CD4-positive, alpha-beta memory T cell (primary cell): ENCODE measurements at regions not wholly inside any gene's neighbourhood (a gene's known extent, or its start where the extent isn't known, plus 50 kb on each side); places are given as distances from the start of the nearest gene placed in this dataset.

Source experiments
- CTCF ChIA-PET: fragments of 350-600 bp; sonication (Branson Sonifier 250); formaldehyde crosslinking; loops from one replicate; lab custom pipeline; 2021; ENCODE audit warnings: inconsistent platforms; ENCODE audit not compliant: partially characterized antibody; lab: Charles Lee
- POLR2A ChIA-PET: fragments of 350-600 bp; sonication (Branson Sonifier 250); formaldehyde crosslinking; loops from one replicate; lab custom pipeline; 2021; ENCODE audit not compliant: partially characterized antibody; lab: Charles Lee
- DNase-seq, 5 donors: peaks; one replicate each; pipeline versions ENCODE4 v3.0.0 to v3.0.0-alpha.2; 2020 to 2022; ENCODE audit warnings: mixed read lengths in 1 of 5
- H3K27ac ChIP-seq: one replicate; pipeline ENCODE4 v1.7.0; 2013; ENCODE audit warnings: low read depth, low read length
- H3K27me3 ChIP-seq: 2 replicates; pipeline ENCODE4 v1.7.0; 2013; ENCODE audit warnings: mild to moderate bottlenecking, low read length, moderate library complexity; ENCODE audit not compliant: insufficient read depth
- H3K36me3 ChIP-seq: 2 replicates; pipeline ENCODE4 v1.7.0; 2013; ENCODE audit warnings: mild to moderate bottlenecking, low read length, moderate library complexity; ENCODE audit not compliant: insufficient read depth
- H3K4me1 ChIP-seq: 2 replicates; pipeline ENCODE4 v1.7.0; 2013; ENCODE audit warnings: mild to moderate bottlenecking, low read length, moderate library complexity; ENCODE audit not compliant: insufficient read depth
- H3K4me3 ChIP-seq, 2 donors: one replicate each; pipeline ENCODE4 v1.7.0; 2013; ENCODE audit warnings: low read length in 2 of 2, mild to moderate bottlenecking in 1 of 2
- H3K9me3 ChIP-seq, 2 donors: one replicate each; pipeline ENCODE4 v1.7.0; 2013; ENCODE audit warnings: low read length in 2 of 2, control low read depth in 1 of 2; ENCODE audit not compliant: control insufficient read depth in 1 of 2
- H3K27ac Mint-ChIP-seq, 7 donors: one replicate each; pipeline ENCODE4 v1.8.0; 2020 to 2021; ENCODE audit warnings: mixed read lengths in 7 of 7, mild to moderate bottlenecking in 6 of 7, inconsistent platforms in 3 of 7, moderate library complexity in 3 of 7
- H3K27me3 Mint-ChIP-seq, 2 donors: one replicate each; pipeline ENCODE4 v1.8.0; 2020 to 2021; ENCODE audit warnings: mixed read lengths in 2 of 2
- H3K36me3 Mint-ChIP-seq, 2 donors: one replicate each; pipeline ENCODE4 v1.8.0; 2020 to 2021; ENCODE audit warnings: mixed read lengths in 2 of 2, inconsistent platforms in 1 of 2, mild to moderate bottlenecking in 1 of 2
- H3K4me1 Mint-ChIP-seq, 4 donors: one replicate each; pipeline ENCODE4 v1.8.0; 2020 to 2021; ENCODE audit warnings: mixed read lengths in 4 of 4, mild to moderate bottlenecking in 1 of 4
- H3K4me3 Mint-ChIP-seq, 8 donors: one replicate each; pipeline ENCODE4 v1.8.0; 2020 to 2021; ENCODE audit warnings: mixed read lengths in 8 of 8, mild to moderate bottlenecking in 7 of 8, moderate library complexity in 6 of 8, inconsistent platforms in 3 of 8
- H3K9me3 Mint-ChIP-seq, 8 donors: one replicate each; pipeline ENCODE4 v1.8.0; 2020 to 2021; ENCODE audit warnings: mixed read lengths in 8 of 8, mild to moderate bottlenecking in 5 of 8, inconsistent platforms in 3 of 8, moderate library complexity in 1 of 8
- intact Hi-C: fragments of 100-400 bp; cut with micrococcal nuclease; formaldehyde crosslinking; loops from one replicate; pipeline ENCODE4 v1.15.1; 2023

DNA sequence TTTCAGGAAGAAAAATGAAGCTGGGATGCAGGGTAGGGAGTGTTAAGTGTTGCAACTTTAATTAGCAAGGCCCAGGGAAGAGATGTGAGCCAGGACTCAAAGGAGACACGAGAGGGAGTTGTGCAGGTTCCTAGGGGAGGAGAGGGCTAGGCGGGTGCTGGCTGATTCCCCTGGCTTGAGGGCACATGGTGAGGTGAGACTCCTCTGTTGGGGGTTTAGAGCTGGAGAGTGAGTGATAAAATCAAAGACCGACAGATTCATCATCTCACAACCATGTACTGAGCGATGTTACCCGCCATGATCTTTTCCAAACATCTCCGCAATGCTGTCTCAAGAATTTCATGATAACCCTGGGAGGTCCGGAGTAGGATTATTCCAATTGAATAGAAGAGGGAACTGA, 161.8 kb upstream of the CSF3R start:
- Histone ChIP-seq H3K36me3 (no peaks in the 10 kb centered on the region), H3K27me3 (peaks cover 2% of the 10 kb centered on the region), H3K27ac (no peak overlapping the region), H3K4me3 (no peak overlapping the region), H3K4me1 (no peaks in the 10 kb centered on the region), H3K9me3 (no peaks in the 10 kb centered on the region)
- no peak overlapping the region for H3K4me3 Mint-ChIP-seq
- H3K4me1 Mint-ChIP-seq: no peaks in the 10 kb centered on the region
- no peaks in the 10 kb centered on the region for H3K36me3 Mint-ChIP-seq
- ChIA-PET POLR2A (no interaction called here), CTCF (no interaction called here)
- intact Hi-C loops: no loop called here
- no peak overlapping the region for H3K27ac Mint-ChIP-seq
- peaks cover 0 to 1% (median 0%) of the 10 kb centered on the region in 8 donors for H3K9me3 Mint-ChIP-seq
- H3K27me3 Mint-ChIP-seq: peaks cover 11 to 18% of the 10 kb centered on the region in 2 donors
- DNase-seq: no peak

DNA sequence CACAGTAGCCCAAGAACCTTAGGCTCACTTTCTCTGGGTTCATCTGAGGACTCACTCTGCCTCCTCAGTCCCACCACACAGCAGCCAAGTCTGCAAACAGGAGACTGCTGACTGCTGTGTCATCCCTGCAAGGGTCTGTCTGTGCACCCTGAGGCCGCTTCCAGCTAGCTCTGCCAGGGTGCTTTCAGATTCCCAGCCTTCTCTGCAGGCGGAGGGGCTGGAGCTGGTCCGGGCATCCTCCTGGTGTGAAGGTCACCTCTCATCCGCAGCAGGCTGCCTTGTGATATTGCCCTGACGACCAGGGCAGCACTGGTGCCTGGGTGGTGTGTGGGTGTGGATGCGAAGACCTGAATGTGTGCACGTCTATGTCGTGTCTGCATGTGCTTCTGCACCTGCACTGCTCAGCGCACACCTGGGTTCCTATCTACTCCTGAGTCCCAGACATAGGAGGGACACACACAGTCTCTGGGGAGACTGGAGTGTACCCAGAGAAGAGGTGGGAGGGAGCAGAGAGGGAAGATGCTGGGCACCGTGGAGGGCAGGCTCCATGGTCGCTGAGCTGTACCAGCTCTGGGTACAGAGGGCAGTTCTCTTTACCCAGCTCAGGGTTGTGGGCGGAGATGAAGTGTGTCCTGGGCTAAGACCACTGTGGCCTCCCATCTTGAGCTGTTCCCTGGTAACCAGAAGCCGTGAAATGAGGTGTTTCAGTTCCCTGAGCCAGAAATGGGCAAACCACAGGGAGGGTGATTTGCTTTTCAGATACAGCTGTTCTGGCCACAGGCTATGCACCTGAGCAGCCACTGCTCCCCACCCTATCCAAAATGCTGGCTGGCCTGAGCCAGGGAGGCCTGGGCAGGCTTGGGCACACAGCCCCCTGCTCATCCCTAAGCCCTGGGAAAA, 160.9 kb upstream of the CSF3R start:
- H3K4me3 ChIP-seq: no peak overlapping the region
- H3K27ac ChIP-seq: no peak overlapping the region
- no peaks in the 10 kb centered on the region for H3K9me3 ChIP-seq
- no peaks in the 10 kb centered on the region for H3K36me3 ChIP-seq
- no peaks in the 10 kb centered on the region for H3K27me3 ChIP-seq
- H3K36me3 Mint-ChIP-seq: no peaks in the 10 kb centered on the region
- ChIA-PET CTCF (no interaction called here), POLR2A (no interaction called here)
- H3K4me1 ChIP-seq: no peaks in the 10 kb centered on the region
- peaks cover 16 to 23% of the 10 kb centered on the region in 2 donors for H3K27me3 Mint-ChIP-seq
- no peak overlapping the region for H3K27ac Mint-ChIP-seq
- intact Hi-C loops: no loop called here
- peaks cover 0 to 1% (median 0%) of the 10 kb centered on the region in 8 donors for H3K9me3 Mint-ChIP-seq
- H3K4me1 Mint-ChIP-seq: no peaks in the 10 kb centered on the region
- no peak for DNase-seq
- no peak overlapping the region for H3K4me3 Mint-ChIP-seq

DNA sequence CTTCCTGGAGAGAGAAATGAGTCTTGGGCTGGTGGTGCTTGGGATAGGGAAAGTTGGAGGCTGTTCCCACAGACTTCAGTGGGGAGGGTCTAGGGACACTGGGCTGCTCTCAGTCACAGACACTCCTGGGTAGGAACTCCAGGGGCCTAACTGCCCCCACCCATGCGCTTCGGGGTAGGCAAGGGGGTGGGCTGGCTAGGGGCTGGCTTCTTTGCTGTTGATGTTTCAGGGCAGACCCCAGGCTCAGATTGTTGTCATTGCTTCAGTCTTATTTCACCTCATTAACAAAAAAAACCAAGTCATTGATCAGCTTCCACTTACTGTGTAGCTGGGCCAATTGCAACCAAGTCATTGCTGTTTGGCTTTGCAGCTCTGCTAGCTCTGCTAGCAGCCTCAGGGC, 160.1 kb upstream of the CSF3R start:
- intact Hi-C loops: no loop called here
- Histone ChIP-seq H3K4me3 (no peak overlapping the region), H3K36me3 (no peaks in the 10 kb centered on the region), H3K27me3 (no peaks in the 10 kb centered on the region), H3K27ac (no peak overlapping the region), H3K4me1 (no peaks in the 10 kb centered on the region), H3K9me3 (no peaks in the 10 kb centered on the region)
- no peak for DNase-seq
- ChIA-PET POLR2A (no interaction called here), CTCF (no interaction called here)
- no peaks in the 10 kb centered on the region for H3K4me1 Mint-ChIP-seq
- H3K27ac Mint-ChIP-seq: no peak overlapping the region
- peaks cover 0 to 1% (median 0%) of the 10 kb centered on the region in 8 donors for H3K9me3 Mint-ChIP-seq
- H3K27me3 Mint-ChIP-seq: peaks cover 18 to 25% of the 10 kb centered on the region in 2 donors
- H3K36me3 Mint-ChIP-seq: no peaks in the 10 kb centered on the region
- H3K4me3 Mint-ChIP-seq: no peak overlapping the region

DNA sequence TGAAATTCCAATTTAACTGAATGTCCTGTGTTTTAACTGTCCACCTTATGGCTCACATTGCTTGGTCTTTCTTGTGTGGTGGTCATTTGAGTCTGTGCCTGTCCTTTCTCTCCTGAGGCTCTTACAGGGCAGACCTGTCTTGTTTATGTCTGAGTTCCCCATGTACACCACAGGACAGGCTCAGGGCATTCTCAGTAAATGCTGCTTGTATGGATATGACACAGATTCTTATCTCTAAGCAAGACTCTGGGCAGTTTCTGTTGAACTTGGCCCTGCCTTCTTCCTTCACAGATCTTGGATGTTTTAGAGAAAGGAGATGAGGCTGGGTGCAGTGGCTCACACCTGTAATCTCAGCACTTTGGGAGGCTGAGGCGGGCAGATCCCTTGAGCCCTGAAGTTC, 159.1 kb upstream of the CSF3R start:
- no peak for DNase-seq
- intact Hi-C loops: no loop called here
- CTCF ChIA-PET: no interaction called here
- POLR2A ChIA-PET: no interaction called here
- Mint-ChIP-seq H3K4me3 (no peak overlapping the region), H3K4me1 (no peaks in the 10 kb centered on the region), H3K27ac (no peak overlapping the region), H3K27me3 (peaks cover 18 to 21% of the 10 kb centered on the region in 2 donors), H3K36me3 (no peaks in the 10 kb centered on the region), H3K9me3 (peaks cover 0 to 1% (median 0%) of the 10 kb centered on the region in 8 donors)
- no peaks in the 10 kb centered on the region for H3K9me3 ChIP-seq
- no peak overlapping the region for H3K27ac ChIP-seq
- no peaks in the 10 kb centered on the region for H3K4me1 ChIP-seq
- no peaks in the 10 kb centered on the region for H3K27me3 ChIP-seq
- no peaks in the 10 kb centered on the region for H3K36me3 ChIP-seq
- H3K4me3 ChIP-seq: no peak overlapping the region

DNA sequence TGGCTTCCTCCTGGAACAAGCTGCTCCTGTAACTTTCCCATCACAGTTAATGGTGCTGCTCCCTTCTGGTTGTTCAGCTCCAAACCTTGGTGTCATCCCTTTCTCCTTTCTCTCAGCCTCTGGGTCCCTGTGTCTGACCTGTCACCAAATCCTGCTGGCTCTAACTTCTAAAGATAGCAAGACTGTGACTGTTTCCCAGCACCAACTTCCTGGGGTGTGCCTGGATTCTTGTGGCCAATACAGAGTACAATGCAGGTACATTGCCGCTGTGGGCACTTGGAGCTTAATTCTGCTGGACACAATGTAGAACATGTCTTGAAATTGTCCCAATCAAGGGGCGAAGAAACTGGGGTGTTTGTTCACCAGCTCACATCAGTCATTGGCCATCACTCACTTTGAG, 156.7 kb upstream of the CSF3R start:
- no peaks in the 10 kb centered on the region for H3K9me3 ChIP-seq
- H3K27ac Mint-ChIP-seq: no peak overlapping the region
- intact Hi-C loops: no loop called here
- H3K4me1 Mint-ChIP-seq: no peaks in the 10 kb centered on the region
- ChIA-PET CTCF (interaction anchor here (1.8 kb wide), 1 partner anchor 13 kb away, joined by 4 read pairs; no protein-coding TSS in a partner anchor), POLR2A (no interaction called here)
- DNase-seq: no peak
- H3K27me3 ChIP-seq: no peaks in the 10 kb centered on the region
- H3K4me3 Mint-ChIP-seq: no peak overlapping the region
- no peak overlapping the region for H3K4me3 ChIP-seq
- H3K4me1 ChIP-seq: no peaks in the 10 kb centered on the region
- H3K27me3 Mint-ChIP-seq: peaks cover 13 to 20% of the 10 kb centered on the region in 2 donors
- H3K27ac ChIP-seq: no peak overlapping the region
- no peaks in the 10 kb centered on the region for H3K36me3 Mint-ChIP-seq
- no peaks in the 10 kb centered on the region for H3K36me3 ChIP-seq
- peaks cover 0 to 1% (median 0%) of the 10 kb centered on the region in 8 donors for H3K9me3 Mint-ChIP-seq

DNA sequence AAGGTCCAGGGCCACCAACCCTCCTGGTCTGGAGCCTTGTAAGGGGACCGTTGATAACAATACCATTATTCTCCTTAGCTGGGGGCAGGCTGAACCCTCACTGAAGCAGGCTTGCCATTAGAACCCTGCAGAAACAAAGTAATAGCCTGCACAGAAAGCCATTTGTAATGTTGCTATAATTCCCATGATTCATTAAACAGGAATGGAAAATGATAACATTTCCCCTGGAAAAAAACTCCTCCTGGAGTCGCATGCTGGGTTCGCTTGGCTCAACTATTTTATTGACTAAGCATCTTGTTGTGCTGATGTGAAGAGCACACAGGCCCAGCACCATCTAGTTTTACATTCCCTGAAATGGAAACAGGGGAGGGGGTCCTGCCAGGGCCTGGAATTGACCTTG, 155.6 kb upstream of the CSF3R start:
- Mint-ChIP-seq H3K27ac (no peak overlapping the region), H3K36me3 (no peaks in the 10 kb centered on the region), H3K27me3 (peaks cover 11 to 20% of the 10 kb centered on the region in 2 donors), H3K9me3 (no peaks in the 10 kb centered on the region), H3K4me3 (no peak overlapping the region), H3K4me1 (no peaks in the 10 kb centered on the region)
- Histone ChIP-seq H3K27ac (no peak overlapping the region), H3K36me3 (no peaks in the 10 kb centered on the region), H3K4me1 (no peaks in the 10 kb centered on the region), H3K27me3 (no peaks in the 10 kb centered on the region), H3K9me3 (no peaks in the 10 kb centered on the region), H3K4me3 (no peak overlapping the region)
- POLR2A ChIA-PET: no interaction called here
- CTCF ChIA-PET: no interaction called here
- no peak for DNase-seq
- intact Hi-C loops: no loop called here

DNA sequence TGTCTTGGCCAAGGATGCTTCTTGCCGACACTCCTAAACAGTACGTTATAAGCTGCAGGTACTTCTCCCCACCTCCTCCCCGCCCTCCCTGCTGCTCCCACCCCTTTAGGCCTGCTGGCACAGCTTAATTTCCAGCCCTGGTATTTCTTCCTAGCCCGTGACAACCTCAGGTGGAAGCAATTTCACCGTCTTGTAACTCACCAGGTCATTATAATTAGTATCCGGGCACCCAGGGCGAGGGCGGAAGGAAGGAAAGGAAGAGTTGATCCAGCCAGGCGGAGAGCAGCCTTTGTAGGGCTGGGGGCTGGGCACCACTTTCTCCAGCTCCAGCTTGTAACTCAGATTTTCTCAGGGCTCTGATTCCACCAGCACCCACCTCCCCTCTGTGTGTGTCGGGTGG, 153.5 kb upstream of the CSF3R start:
- Mint-ChIP-seq H3K27ac (no peak overlapping the region), H3K9me3 (no peaks in the 10 kb centered on the region), H3K27me3 (peaks cover 11 to 20% of the 10 kb centered on the region in 2 donors), H3K4me1 (no peaks in the 10 kb centered on the region), H3K4me3 (no peak overlapping the region), H3K36me3 (no peaks in the 10 kb centered on the region)
- Histone ChIP-seq H3K36me3 (no peaks in the 10 kb centered on the region), H3K4me1 (no peaks in the 10 kb centered on the region), H3K4me3 (no peak overlapping the region), H3K9me3 (no peaks in the 10 kb centered on the region), H3K27ac (no peak overlapping the region), H3K27me3 (no peaks in the 10 kb centered on the region)
- ChIA-PET CTCF (no interaction called here), POLR2A (no interaction called here)
- DNase-seq: no peak
- intact Hi-C loops: no loop called here
